Endothelial cell of umbilical vein (primary cell): ENCODE measurements at regions not wholly inside any gene's neighbourhood (a gene's known extent, or its start where the extent isn't known, plus 50 kb on each side); places are given as distances from the start of the nearest gene placed in this dataset.

Experiments
- BruUV-seq: library from RNA; stranded (reverse); fragments of 400-500 nt; replicated peaks from 2 replicates; lab custom pipeline; 2021; lab: Mats Ljungman, UMichigan
- CTCF ChIA-PET: fragments of 300-600, 350-600 bp; sonication (Branson Sonifier 250); formaldehyde crosslinking; loops from one replicate; lab custom pipeline; 2021; ENCODE audit warnings: antibody characterized with exemption, inconsistent platforms; lab: Charles Lee
- POLR2A ChIA-PET: fragments of 300-600, 350-600 bp; sonication (Branson Sonifier 250); formaldehyde crosslinking; loops from one replicate; lab custom pipeline; 2021; ENCODE audit warnings: antibody characterized with exemption, inconsistent platforms; lab: Charles Lee
- DNase-seq: peaks from one replicate; pipeline ENCODE4 v3.0.0-alpha.2; 2011; ENCODE audit warnings: low read depth, low spot score
- FAIRE-seq: peaks from 2 replicates; lab custom pipeline; 2011; peaks lifted over from hg19 to GRCh38; lab: Jason Lieb, UNC
- H2AFZ ChIP-seq: 2 replicates; pipeline ENCODE4 v1.6.0; 2012; ENCODE audit warnings: low read depth, low read length, control low read depth, inconsistent platforms
- H3K27ac ChIP-seq: 2 replicates; pipeline ENCODE4 v1.5.1; 2011; ENCODE audit warnings: low read depth, mild to moderate bottlenecking, control low read depth, low read length, moderate library complexity; ENCODE audit not compliant: insufficient read depth
- H3K27me3 ChIP-seq, 2 experiments: 2 replicates each; pipeline versions ENCODE4 v1.6.0 to v1.6.1; 2011; ENCODE audit warnings: low read length in 2 of 2, mixed read lengths in 1 of 2; ENCODE audit not compliant: control insufficient read depth in 2 of 2, insufficient read depth in 2 of 2
- H3K36me3 ChIP-seq, 2 experiments: 2 replicates in 1 of 2; 3 replicates in 1 of 2; pipeline ENCODE4 v1.5.1; 2011; ENCODE audit warnings: low read length in 2 of 2, mild to moderate bottlenecking in 1 of 2, moderate library complexity in 1 of 2; ENCODE audit not compliant: control insufficient read depth in 2 of 2, insufficient read depth in 2 of 2; ENCODE audit errors: extremely low read depth in 1 of 2
- H3K4me1 ChIP-seq: 3 replicates; pipeline ENCODE4 v1.5.1; 2011; ENCODE audit warnings: mild to moderate bottlenecking, low read length; ENCODE audit not compliant: control insufficient read depth, insufficient read depth; ENCODE audit errors: extremely low read depth
- H3K4me2 ChIP-seq: 2 replicates; pipeline ENCODE4 v1.6.1; 2011; ENCODE audit warnings: low read length, control low read depth, mixed read lengths; ENCODE audit not compliant: insufficient read depth
- H3K4me3 ChIP-seq, 3 experiments: fragments of 200-600 bp in 1 of 3; sonication (generic), shearing (Covaris generic) in 1 of 3; replicated peaks in 1 of 3; 2 replicates each; pipeline ENCODE4 v1.5.1; 2011 to 2016; ENCODE audit warnings: control low read depth in 3 of 3, low read length in 3 of 3, mild to moderate bottlenecking in 2 of 3, inconsistent platforms in 1 of 3, low read depth in 1 of 3, moderate library complexity in 1 of 3; ENCODE audit not compliant: insufficient read depth in 1 of 3
- H3K79me2 ChIP-seq: 2 replicates; pipeline ENCODE4 v1.6.0; 2012; ENCODE audit warnings: low read length, inconsistent platforms; ENCODE audit not compliant: control insufficient read depth, insufficient read depth
- H3K9ac ChIP-seq: replicated peaks from 2 replicates; pipeline ENCODE3; 2011; ENCODE audit warnings: low read length, control low read depth; ENCODE audit not compliant: insufficient read depth; ENCODE audit errors: extremely low read depth
- H3K9me1 ChIP-seq: replicated peaks from 3 replicates; pipeline ENCODE4 v1.6.0; 2011; ENCODE audit warnings: mild to moderate bottlenecking, low read length; ENCODE audit not compliant: control insufficient read depth, insufficient read depth; ENCODE audit errors: extremely low read depth
- H3K9me3 ChIP-seq: replicated peaks from 2 replicates; pipeline ENCODE4 v1.5.1; 2012; ENCODE audit warnings: low read length, inconsistent platforms; ENCODE audit not compliant: control insufficient read depth, insufficient read depth
- H4K20me1 ChIP-seq: replicated peaks from 2 replicates; pipeline ENCODE3; 2011; ENCODE audit warnings: mild to moderate bottlenecking, low read length; ENCODE audit not compliant: control insufficient read depth, insufficient read depth; ENCODE audit errors: extremely low read depth
- CTCF ChIP-seq, 2 donors: IDR thresholded peaks; 1 replicate in 1 of 2; 2 replicates in 1 of 2; pipeline ENCODE4 v1.5.1; 2011; ENCODE audit warnings: low read length in 2 of 2, mild to moderate bottlenecking in 2 of 2, moderate library complexity in 2 of 2, control low read depth in 1 of 2, inconsistent platforms in 1 of 2, low read depth in 1 of 2; ENCODE audit not compliant: insufficient read depth in 1 of 2; ENCODE audit errors: extremely low read depth in 1 of 2
- EZH2 ChIP-seq: IDR thresholded peaks from 2 replicates; pipeline ENCODE4 v1.6.1; 2012; ENCODE audit warnings: borderline replicate concordance, low read depth, mild to moderate bottlenecking, moderate library complexity, low read length, inconsistent platforms; ENCODE audit not compliant: severe bottlenecking
- FOS ChIP-seq: IDR thresholded peaks from 2 replicates; pipeline ENCODE4 v1.6.1; 2011; ENCODE audit warnings: mild to moderate bottlenecking, low read length, moderate library complexity, borderline replicate concordance; ENCODE audit not compliant: insufficient read depth
- GATA2 ChIP-seq: IDR thresholded peaks from 2 replicates; pipeline ENCODE4 v1.7.0; 2011; ENCODE audit warnings: low read depth, mild to moderate bottlenecking, moderate library complexity, mixed read lengths, low read length; ENCODE audit not compliant: insufficient read length, insufficient read depth
- JUN ChIP-seq: IDR thresholded peaks from 2 replicates; pipeline ENCODE4 v1.6.1; 2011; ENCODE audit warnings: borderline replicate concordance, low read depth; ENCODE audit not compliant: insufficient read length, insufficient read depth
- MAX ChIP-seq: IDR thresholded peaks from 2 replicates; pipeline ENCODE4 v1.6.1; 2011; ENCODE audit not compliant: insufficient read depth, insufficient read length
- MYC ChIP-seq: IDR thresholded peaks from one replicate; pipeline ENCODE4 v1.6.1; 2011; ENCODE audit warnings: mild to moderate bottlenecking, low read depth, low read length
- POLR2A ChIP-seq: IDR thresholded peaks from 2 replicates; pipeline ENCODE4 v1.6.1; 2012; ENCODE audit warnings: low read depth, mild to moderate bottlenecking, control low read depth, low read length
- POLR2AphosphoS5 ChIP-seq: IDR thresholded peaks from 2 replicates; pipeline ENCODE4 v1.6.1; 2012; ENCODE audit warnings: low read depth, mild to moderate bottlenecking, control low read depth, low read length, moderate library complexity; ENCODE audit not compliant: insufficient read depth
- dilution Hi-C: fragments of 300-500 bp; cut with MboI; formaldehyde crosslinking; loops from one replicate; pipeline ENCODE4 v1.15.0; 2019; ENCODE audit warnings: low sequenced_read_pairs; ENCODE audit not compliant: extremely low pct_ligation_motif_present
- intact Hi-C: fragments of 100-400 bp; cut with micrococcal nuclease; formaldehyde crosslinking; loops from one replicate; pipeline ENCODE4 v1.10.0; 2022

- POLR2A ChIA-PET = no interaction called here
- Histone ChIP-seq H3K36me3 (no peaks in the 10 kb centered on the region), H3K9me3 (no peaks in the 10 kb centered on the region), H3K79me2 (no peaks in the 10 kb centered on the region), H2AFZ (peak overlapping the region; percentile 39), H4K20me1 (no peaks in the 10 kb centered on the region), H3K9ac (no peak overlapping the region), H3K4me1 (peaks cover 11% of the 10 kb centered on the region), H3K9me1 (no peaks in the 10 kb centered on the region), H3K4me2 (peak overlapping the region; percentile 8), H3K27ac (no peak overlapping the region), H3K27me3 (no peaks in the 10 kb centered on the region), H3K4me3 (no peak overlapping the region)
- TF ChIP-seq MYC = no peak
- TF ChIP-seq JUN = peak; percentile 65
- no peak for TF ChIP-seq EZH2
- TF ChIP-seq POLR2A = no peak
- TF ChIP-seq MAX = no peak
- no peak for TF ChIP-seq CTCF (IDR thresholded peaks at IDR 0.05; ENCODE audit: extremely low read depth in 1 of 2, insufficient read depth in 1 of 2, low read depth in 1 of 2, low read length in 2 of 2)
- TF ChIP-seq GATA2 = no peak
- peak; percentile 72 for TF ChIP-seq FOS
- no peak for TF ChIP-seq POLR2AphosphoS5
- DNase-seq (peak; percentile 89), FAIRE-seq (peak; percentile 67)
- dilution Hi-C loops (no loop called here), intact Hi-C loops (no loop called here)
- no TSS peak for BruUV-seq
- CTCF ChIA-PET = interaction anchor here (1.3 kb wide), 1 partner anchor 20 kb away, joined by 3 read pairs; no protein-coding TSS in a partner anchor
Measured at GRCh38 chr5:39650008-39650762, 225.4 kb upstream of the DAB2 start.
